Aorta (tissue), 5 donors: ENCODE measurements at regions not wholly inside any gene's neighbourhood (a gene's known extent, or its start where the extent isn't known, plus 50 kb on each side); places are given as distances from the start of the nearest gene placed in this dataset.

Source experiments
- ATAC-seq: fragments of 200-7000 bp; cut with Tn5 transposase; one replicate; pipeline ENCODE4 v1.9.1; 2022; ENCODE audit warnings: moderate library complexity; ENCODE audit not compliant: low FRiP score
- DNase-seq, 2 donors: peaks; one replicate each; pipeline ENCODE4 v3.0.0-alpha.2; 2020
- H3K27ac ChIP-seq, 2 donors: one replicate each; pipeline ENCODE4 v1.5.1; 2013; ENCODE audit warnings: low read length in 2 of 2, mild to moderate bottlenecking in 2 of 2, moderate library complexity in 2 of 2, control low read depth in 1 of 2, inconsistent platforms in 1 of 2, low read depth in 1 of 2
- H3K27me3 ChIP-seq, 2 donors: one replicate each; pipeline ENCODE4 v1.6.1; 2013; ENCODE audit warnings: control low read depth in 1 of 2, low read length in 1 of 2, mild to moderate bottlenecking in 1 of 2, moderate library complexity in 1 of 2; ENCODE audit not compliant: insufficient read depth in 2 of 2, control insufficient read depth in 1 of 2
- H3K36me3 ChIP-seq, 2 donors: one replicate each; pipeline ENCODE4 v1.6.1; 2013; ENCODE audit warnings: control low read depth in 1 of 2, low read length in 1 of 2, mild to moderate bottlenecking in 1 of 2; ENCODE audit not compliant: insufficient read depth in 2 of 2, control insufficient read depth in 1 of 2
- H3K4me1 ChIP-seq, 2 donors: one replicate each; pipeline ENCODE4 v1.6.1; 2013; ENCODE audit warnings: low read length in 2 of 2, control low read depth in 1 of 2, mild to moderate bottlenecking in 1 of 2, moderate library complexity in 1 of 2; ENCODE audit not compliant: insufficient read depth in 2 of 2, control insufficient read depth in 1 of 2
- H3K4me3 ChIP-seq, 2 donors: one replicate each; pipeline ENCODE4 v1.5.1; 2013; ENCODE audit warnings: low read length in 2 of 2, control low read depth in 1 of 2, mild to moderate bottlenecking in 1 of 2
- H3K9me3 ChIP-seq: one replicate; pipeline ENCODE4 v1.6.1; 2013; ENCODE audit warnings: mild to moderate bottlenecking, low read length; ENCODE audit not compliant: control insufficient read depth
- WGBS, 2 donors: extraction: QIAGEN DNeasy Blood & Tissue Kit; methylation state at CpG; one replicate each; pipeline ENCODE4 v1.1.7; 2013; 5-methylcytosine and 5-hydroxymethylcytosine counted together
- intact Hi-C, 2 donors: fragments of 100-400 bp; cut with DNase I; formaldehyde crosslinking; loops; one replicate each; pipeline versions ENCODE4 v1.14.2 to v1.15.0; 2022
- donor health status: healthy with polysubstance abuse.
- donor health status: Bipolar disorder and iron deficiency.
- donor health status: DM: no; HTN: no; CAD: no.
- donor health status: DM: no; HTN: no; CAD: no.
- donor health status: DM: yes; HTN: yes; CAD: no.

DNA sequence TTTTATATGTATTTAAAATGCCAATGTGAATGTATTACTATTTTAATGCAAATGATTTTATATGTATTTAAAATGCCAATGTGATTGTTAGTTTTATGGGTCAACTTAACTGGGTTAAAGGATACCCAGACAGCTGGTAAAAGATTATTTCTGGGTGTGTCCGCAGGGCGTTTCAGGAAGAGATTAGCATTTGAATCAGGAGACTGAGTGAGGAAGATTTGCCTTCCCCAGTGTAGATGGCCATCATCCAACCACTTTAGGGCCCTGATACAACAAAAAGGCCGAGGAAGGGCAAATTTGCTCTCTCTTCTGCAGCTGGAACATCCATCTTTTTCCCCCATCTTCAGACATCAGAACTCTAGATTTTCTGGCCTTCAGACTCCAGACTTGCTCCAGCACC is 116.2 kb downstream of the BAMBI start:
- H3K27ac ChIP-seq: no peak overlapping the region
- peaks cover 0 to 7% of the 10 kb centered on the region in 2 donors for H3K4me1 ChIP-seq
- H3K27me3 ChIP-seq: no peaks in the 10 kb centered on the region
- intact Hi-C loops: no loop called here
- WGBS, 2 donors: 91 to 95% methylated on average over 3 of the region's 3 CpGs
- no peak overlapping the region for H3K4me3 ChIP-seq
- no peak for ATAC-seq
- no peak for DNase-seq
- H3K9me3 ChIP-seq: no peaks in the 10 kb centered on the region
- H3K36me3 ChIP-seq: no peaks in the 10 kb centered on the region

DNA sequence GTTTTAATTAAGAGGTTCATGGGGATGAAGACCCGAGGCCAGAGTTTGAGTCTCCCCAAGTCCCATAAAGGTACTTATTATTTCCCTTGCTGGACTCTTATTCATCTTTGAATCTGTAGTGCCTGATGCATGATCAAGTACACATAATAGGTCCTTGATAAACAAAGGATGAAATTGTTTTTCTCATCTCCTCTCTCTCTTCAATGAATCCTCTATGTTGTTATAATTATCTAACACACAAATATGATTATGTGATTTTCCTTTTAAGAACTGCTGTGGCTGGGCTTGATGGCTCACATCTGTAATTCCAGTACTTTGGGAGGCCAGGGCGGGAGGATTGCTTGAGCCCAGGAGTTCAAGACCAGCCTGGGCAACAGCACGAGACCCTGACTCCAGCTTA is 117.7 kb downstream of the BAMBI start:
- Histone ChIP-seq H3K27ac (no peak overlapping the region), H3K27me3 (no peaks in the 10 kb centered on the region), H3K9me3 (no peaks in the 10 kb centered on the region), H3K4me1 (peaks cover 0 to 7% of the 10 kb centered on the region in 2 donors), H3K4me3 (no peak overlapping the region), H3K36me3 (no peaks in the 10 kb centered on the region)
- 92 to 95% methylated on average over 3 of the region's 3 CpGs for WGBS, 2 donors
- intact Hi-C loops: loop anchor here in 1 of 2 donors (5.0 kb wide), 1 partner anchor 58 kb away; no protein-coding TSS in a partner anchor
- DNase-seq: no peak
- ATAC-seq: no peak

DNA sequence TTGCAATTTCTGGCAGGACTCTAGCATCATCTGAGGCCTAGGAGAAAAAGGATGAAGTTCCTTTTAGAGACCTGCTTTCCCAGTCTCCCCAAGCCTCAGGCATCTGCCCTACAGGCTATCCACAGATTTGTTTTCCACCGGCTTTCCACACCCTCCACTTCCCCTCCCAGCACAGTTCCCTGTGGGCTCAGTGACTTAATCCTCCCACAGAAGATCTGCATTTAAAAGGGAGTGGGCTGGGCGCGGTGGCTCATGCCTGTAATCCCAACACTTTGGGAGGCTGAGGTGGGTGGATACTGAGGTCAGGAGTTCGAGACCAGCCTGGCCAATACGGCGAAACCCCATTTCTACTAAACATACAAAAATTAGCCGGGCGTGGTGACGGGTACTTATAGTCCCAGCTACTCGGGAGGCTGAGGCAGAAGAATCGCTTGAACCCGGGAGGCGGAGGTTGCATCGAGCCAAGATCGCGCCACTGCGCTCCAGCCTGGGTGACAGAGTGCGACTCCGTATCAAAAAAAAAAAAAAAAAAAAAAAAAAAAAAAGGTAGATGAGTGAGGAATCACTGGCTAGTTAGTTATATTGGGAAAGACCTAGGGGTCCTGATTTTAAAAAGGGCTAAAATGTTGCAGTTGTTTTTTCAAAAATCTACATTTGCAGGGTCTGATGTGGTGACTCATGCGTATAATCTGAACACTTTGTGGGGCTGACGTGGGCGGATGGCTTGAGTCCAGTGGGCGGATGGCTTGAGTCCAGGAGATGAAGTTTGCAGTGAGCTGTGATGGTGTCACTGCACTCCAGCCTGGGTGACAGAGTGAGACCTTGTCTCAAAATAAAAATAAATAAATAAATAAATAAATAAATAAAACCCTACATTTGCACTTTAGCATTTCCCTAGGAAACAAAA is 119.5 kb downstream of the BAMBI start:
- DNase-seq: peak; percentile 80 to 92
- no peak overlapping the region for H3K4me3 ChIP-seq
- no peaks in the 10 kb centered on the region for H3K9me3 ChIP-seq
- 78 to 82% methylated on average over 23 of the region's 23 CpGs for WGBS, 2 donors
- no peaks in the 10 kb centered on the region for H3K36me3 ChIP-seq
- H3K27me3 ChIP-seq: no peaks in the 10 kb centered on the region
- H3K27ac ChIP-seq: no peak overlapping the region
- peaks cover 0 to 7% of the 10 kb centered on the region in 2 donors for H3K4me1 ChIP-seq
- ATAC-seq: peak; percentile 83
- intact Hi-C loops: loop anchor here in 1 of 2 donors (5.0 kb wide), 1 partner anchor 60 kb away; no protein-coding TSS in a partner anchor

DNA sequence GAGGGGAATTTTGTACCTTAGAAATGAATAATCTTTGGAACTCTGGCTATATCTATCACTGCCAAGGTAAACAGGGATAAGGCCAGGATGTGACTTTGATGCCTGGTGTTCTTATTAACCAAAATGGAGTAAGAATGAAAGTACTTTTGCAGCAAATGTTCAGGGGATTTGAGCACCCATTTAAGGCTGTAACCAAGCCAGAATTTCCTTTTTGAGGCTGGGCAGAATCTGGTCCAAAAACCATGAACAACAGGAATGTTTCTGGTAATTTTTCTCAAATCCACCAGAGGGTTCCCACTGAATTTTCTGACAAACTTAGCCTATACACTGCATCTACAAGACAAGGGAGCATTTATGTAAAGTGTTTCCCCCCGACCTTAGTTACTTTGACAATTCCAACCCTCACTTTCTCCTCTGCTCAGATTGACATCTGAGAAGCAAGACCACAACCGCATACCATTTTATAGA is 120.6 kb downstream of the BAMBI start:
- H3K27me3 ChIP-seq: no peaks in the 10 kb centered on the region
- H3K9me3 ChIP-seq: no peaks in the 10 kb centered on the region
- no peak for DNase-seq
- whole genome bisulfite sequencing, 2 donors: 18 to 29% methylated on average over 2 of the region's 2 CpGs
- H3K27ac ChIP-seq: peak overlapping the region in 1 of 2 donors; percentile 47
- intact Hi-C loops: loop anchor here in 1 of 2 donors (5.0 kb wide), 1 partner anchor 61 kb away; no protein-coding TSS in a partner anchor
- H3K4me1 ChIP-seq: peaks cover 0 to 7% of the 10 kb centered on the region in 2 donors
- peak; percentile 47 for ATAC-seq
- no peaks in the 10 kb centered on the region for H3K36me3 ChIP-seq
- H3K4me3 ChIP-seq: no peak overlapping the region

DNA sequence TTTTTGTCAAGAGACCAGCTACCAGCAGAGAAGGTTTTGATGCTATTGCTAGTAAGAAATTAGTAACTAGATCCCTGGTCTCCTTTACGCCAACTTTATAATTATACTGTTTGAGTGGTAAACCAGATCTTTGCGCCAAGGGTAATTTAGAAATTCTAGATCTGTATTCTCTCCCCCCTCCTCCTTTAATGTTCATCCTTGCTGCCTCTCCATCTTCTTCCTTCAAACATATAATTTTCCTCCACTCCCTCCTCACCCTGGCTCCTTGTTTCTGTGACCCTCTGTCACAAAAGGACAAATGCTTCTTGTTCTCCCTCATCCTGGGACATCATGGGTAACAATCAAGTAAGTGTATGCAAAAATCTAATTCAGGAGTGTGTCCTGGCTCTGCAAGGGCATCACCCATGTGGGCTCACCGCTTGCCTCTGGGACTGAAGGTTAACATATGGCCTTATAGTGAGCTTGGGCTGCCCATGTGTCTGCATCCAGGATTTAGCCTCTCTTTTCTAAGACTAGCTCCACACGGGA is 121.2 kb downstream of the BAMBI start:
- Histone ChIP-seq H3K4me3 (no peak overlapping the region), H3K27ac (peak overlapping the region; percentile 38 to 47), H3K4me1 (peaks cover 0 to 7% of the 10 kb centered on the region in 2 donors), H3K9me3 (no peaks in the 10 kb centered on the region), H3K36me3 (no peaks in the 10 kb centered on the region), H3K27me3 (no peaks in the 10 kb centered on the region)
- intact Hi-C loops: loop anchor here in 1 of 2 donors (5.0 kb wide), 1 partner anchor 61 kb away; no protein-coding TSS in a partner anchor
- ATAC-seq: no peak
- no peak for DNase-seq
- 86 to 91% methylated on average over 4 of the region's 4 CpGs for WGBS, 2 donors

DNA sequence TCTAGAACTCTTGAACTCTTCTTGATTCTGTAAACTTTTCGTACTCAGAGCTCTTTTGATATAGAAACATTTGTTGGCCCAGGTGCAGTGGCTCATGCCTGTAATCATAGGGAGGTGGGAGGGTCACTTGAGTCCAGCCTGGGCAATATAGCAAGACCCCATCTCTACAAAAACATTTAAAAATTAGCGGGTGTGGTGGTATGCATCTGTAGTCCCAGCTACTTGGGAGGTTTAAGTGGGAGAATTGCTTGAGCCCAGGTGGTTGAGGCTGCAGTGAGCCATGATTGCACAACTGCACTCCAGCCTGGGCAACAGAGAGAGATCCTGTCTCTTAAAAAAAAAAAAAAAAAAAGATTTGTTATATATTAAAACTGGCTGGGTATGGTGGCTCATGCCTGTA is 121.6 kb downstream of the BAMBI start:
- intact Hi-C loops: loop anchor here in 1 of 2 donors (5.0 kb wide), 1 partner anchor 62 kb away; no protein-coding TSS in a partner anchor
- H3K9me3 ChIP-seq: no peaks in the 10 kb centered on the region
- H3K36me3 ChIP-seq: no peaks in the 10 kb centered on the region
- DNase-seq: no peak
- no peak overlapping the region for H3K27ac ChIP-seq
- peaks cover 0 to 7% of the 10 kb centered on the region in 2 donors for H3K4me1 ChIP-seq
- no peak for ATAC-seq
- 89 to 94% methylated on average over 2 of the region's 2 CpGs for WGBS, 2 donors
- H3K4me3 ChIP-seq: no peak overlapping the region
- no peaks in the 10 kb centered on the region for H3K27me3 ChIP-seq

DNA sequence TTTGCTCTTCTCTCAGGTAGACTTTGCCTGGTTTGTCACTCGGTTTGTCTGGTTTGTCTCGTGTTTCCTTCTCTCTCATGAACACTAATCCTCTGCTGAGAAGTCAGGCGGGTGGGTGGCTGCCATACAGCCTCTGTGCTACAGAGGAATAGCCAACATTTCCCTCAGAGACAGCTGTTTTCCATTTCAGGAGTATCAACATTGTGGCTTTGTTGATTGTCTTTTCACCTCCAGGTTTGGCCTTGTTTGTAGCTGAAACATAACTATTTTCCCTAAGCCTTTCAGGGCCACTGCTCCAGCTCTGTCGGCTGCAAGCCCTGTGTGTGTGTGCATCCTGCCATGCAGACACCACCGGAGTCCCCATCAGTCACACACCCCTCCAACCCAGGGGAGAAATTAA is 122.8 kb downstream of the BAMBI start:
- intact Hi-C loops: loop anchor here in 1 of 2 donors (10.0 kb wide), 1 partner anchor 195 kb away; no protein-coding TSS in a partner anchor
- no peak overlapping the region for H3K27ac ChIP-seq

DNA sequence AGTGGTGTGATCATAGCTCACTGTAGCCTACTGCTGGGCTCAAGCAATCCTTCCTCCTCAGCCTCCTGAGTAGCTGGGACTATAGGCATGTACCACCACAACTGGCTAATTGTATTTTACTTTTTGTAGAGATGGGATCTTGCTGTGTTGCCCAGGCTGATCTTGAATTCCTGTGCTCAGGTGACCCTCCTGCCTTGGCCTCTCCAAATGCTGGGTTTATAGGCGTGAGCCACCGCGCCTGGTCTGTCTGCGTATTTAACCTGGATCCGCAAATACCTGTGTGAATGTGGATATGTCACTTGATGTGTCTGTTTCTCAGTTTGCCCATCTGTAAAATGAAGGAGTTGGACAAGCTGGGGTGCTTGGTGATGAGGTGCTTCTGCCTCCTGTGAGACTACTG is 123.9 kb downstream of the BAMBI start:
- intact Hi-C loops: loop anchor here in 1 of 2 donors (10.0 kb wide), 1 partner anchor 194 kb away; no protein-coding TSS in a partner anchor
- 98% methylated on average over 5 of the region's 5 CpGs for WGBS, 2 donors
- Histone ChIP-seq H3K27ac (no peak overlapping the region), H3K36me3 (no peaks in the 10 kb centered on the region), H3K4me3 (no peak overlapping the region), H3K9me3 (no peaks in the 10 kb centered on the region), H3K4me1 (peaks cover 0 to 10% of the 10 kb centered on the region in 2 donors), H3K27me3 (no peaks in the 10 kb centered on the region)
- ATAC-seq: no peak
- no peak for DNase-seq

More for the DNA sequence above, 122.8 kb downstream of the BAMBI start:
- no peaks in the 10 kb centered on the region for H3K9me3 ChIP-seq
- H3K4me3 ChIP-seq: no peak overlapping the region
- WGBS, 2 donors: 76 to 85% methylated on average over 5 of the region's 5 CpGs
- H3K4me1 ChIP-seq: peaks cover 0 to 7% of the 10 kb centered on the region in 2 donors
- DNase-seq: no peak
- H3K36me3 ChIP-seq: no peaks in the 10 kb centered on the region
- H3K27me3 ChIP-seq: no peaks in the 10 kb centered on the region
- no peak for ATAC-seq
